NCI-H2196 treated with DMSO at 0.1 percent for 48 hours (cell line): ENCODE measurements at regions not wholly inside any gene's neighbourhood (a gene's known extent, or its start where the extent isn't known, plus 50 kb on each side); places are given as distances from the start of the nearest gene placed in this dataset.

ENCODE experiments used
- DNase-seq: peaks from one replicate; lab custom pipeline; 2025; ENCODE audit not compliant: unreplicated experiment; lab: John Stamatoyannopoulos, UW

DNA sequence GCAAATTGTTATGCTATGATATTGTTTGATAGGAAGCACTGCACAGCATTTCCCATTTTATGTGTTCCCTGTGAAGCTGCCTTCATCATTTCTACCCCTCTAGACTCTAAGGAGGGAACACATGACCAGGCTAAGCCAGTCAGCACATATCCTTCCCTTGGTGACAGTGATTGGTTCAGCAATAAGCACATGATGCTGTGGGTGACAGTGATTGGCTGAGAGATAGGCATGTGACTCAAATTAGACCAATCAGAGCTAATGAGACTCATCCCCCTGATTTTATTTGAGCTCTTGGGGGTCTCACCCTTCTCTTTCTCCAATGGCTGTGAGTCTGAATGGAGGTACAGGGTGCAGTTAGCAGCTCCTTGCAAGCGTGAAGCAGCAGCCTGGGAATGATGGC lies 195.2 kb downstream of the NUAK1 start:
- no peak for DNase-seq

GRCh38 chr12:105944628-105945027 lies 194.1 kb downstream of the NUAK1 start:
- DNase-seq, result no peak

DNA sequence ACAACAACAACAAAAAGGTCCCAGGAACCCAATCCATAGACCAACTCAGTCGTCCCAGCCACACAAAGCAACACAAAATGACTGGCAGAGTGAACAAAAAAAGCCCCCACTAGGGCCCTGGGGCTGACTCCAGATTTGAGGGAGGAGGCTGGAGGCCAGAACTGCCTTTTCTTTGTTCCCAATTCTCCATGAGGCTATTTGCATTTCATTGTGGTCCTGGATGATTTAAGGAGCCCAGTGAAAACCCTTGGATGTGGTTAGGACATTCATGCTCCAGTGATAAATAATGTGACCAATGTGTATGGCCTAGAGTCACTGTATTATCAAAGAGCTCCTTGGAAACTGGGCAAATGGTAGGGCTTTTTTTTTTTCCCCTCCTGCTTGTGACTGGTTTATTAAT lies 192.9 kb downstream of the NUAK1 start:
- DNase-seq, result no peak

DNA sequence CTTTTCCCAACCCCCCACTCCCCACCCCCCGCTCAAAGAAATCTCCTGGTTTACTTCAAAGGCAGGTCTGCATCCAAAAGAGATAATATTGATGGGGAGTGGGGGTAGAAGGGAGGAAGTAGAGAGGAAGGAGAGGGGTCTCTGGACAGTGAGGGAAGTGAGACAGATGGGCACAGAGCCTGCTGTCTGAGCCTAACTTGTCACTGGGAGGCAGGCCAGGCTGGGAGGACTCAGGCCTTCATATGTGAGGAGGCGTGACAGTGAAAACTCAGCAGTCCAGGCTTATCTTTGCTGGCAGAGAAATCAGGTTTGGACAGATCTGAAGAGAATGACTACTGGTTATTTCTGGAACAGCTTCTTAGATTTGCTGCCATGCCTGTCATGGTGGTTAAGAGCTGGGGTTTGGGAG lies 192.3 kb downstream of the NUAK1 start:
- no peak for DNase-seq

GRCh38 chr12:105947906-105948305 lies 190.8 kb downstream of the NUAK1 start:
- no peak for DNase-seq

GRCh38 chr12:105948331-105948730 lies 190.4 kb downstream of the NUAK1 start:
- DNase-seq, result peak; percentile 20

DNA sequence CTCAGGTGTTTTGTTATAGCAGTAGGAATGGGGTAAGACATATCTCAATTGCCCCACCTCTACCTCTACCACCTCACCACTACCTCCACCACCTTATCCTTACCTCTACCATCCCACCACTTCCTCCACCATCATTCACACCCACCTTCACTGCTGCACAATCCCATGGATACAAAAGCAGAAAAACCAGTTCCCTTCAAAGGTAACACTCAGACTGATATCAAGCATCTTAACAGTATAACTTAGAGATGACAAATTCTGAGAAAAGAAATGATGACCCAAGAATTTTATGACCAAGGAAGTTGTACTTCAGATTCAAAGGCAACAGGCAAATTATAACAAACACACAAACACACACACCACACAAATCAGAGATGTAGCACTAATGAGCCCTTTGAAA lies 189.4 kb downstream of the NUAK1 start:
- no peak for DNase-seq

DNA sequence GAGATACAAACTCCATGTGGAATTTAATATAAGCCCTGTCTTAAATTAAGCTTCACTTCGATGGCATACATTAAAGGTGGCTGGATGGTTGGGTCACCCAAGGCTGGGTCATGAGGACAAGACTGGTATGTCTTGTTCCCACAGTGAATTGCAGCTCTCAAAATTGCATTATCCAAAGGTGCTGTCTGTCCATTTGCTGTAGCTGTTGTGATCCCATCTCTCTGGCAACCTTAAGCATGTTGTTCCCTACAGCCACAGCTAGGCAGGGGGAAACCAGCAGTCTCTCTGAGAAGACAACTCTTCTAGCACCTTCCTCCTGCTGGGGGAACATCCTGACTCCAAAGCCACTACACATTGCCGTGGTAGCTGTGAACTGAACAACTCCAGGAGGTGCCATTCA lies 187.0 kb downstream of the NUAK1 start:
- DNase-seq, result no peak

DNA sequence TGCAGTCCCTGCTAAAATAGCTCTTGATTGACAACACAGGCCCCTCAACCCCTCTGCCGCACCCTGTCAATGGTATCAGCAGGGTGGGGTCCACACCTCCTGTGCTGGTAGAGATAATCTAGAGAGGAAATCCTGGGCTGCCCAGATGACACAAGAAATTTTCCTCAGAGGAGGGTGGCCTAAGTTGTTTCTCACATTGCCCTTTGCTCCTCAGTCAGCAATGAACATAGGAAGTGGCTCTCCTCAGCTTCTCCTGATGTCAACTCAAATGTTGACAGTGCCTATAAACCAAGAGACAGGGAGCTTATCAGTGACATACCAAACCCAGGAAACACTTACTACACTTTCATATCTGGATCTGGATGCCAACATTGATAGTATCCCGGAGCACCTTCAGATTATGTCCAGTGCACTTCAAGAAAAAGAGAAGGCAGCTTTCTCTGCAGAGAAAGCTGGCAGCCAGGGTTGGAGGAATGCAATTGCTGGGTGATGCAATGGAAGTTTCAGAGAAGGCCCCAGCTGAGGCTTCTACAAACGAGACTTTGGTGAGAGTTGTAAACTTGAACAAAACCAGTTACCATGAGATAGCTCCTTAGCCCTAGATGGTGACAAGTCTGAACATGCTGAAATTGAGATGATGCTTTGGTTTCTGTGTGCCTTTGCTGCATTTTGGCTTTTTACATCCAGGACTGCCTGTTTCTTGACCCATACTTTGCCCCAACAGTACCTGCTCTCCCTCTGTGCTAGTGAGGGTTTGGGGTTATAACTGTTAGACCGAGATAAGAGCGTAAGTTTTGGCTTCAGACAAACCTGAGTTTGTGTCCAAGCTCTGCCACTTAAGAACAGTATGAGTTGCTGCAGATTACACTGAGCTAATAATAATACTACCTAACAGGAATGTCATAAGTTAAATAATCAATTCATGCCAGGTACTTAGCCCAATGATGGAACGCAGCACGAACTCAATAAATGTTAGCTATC lies 183.5 kb downstream of the NUAK1 start:
- DNase-seq, result no peak

GRCh38 chr12:105955976-105956375 lies 182.8 kb downstream of the NUAK1 start:
- no peak for DNase-seq

DNA sequence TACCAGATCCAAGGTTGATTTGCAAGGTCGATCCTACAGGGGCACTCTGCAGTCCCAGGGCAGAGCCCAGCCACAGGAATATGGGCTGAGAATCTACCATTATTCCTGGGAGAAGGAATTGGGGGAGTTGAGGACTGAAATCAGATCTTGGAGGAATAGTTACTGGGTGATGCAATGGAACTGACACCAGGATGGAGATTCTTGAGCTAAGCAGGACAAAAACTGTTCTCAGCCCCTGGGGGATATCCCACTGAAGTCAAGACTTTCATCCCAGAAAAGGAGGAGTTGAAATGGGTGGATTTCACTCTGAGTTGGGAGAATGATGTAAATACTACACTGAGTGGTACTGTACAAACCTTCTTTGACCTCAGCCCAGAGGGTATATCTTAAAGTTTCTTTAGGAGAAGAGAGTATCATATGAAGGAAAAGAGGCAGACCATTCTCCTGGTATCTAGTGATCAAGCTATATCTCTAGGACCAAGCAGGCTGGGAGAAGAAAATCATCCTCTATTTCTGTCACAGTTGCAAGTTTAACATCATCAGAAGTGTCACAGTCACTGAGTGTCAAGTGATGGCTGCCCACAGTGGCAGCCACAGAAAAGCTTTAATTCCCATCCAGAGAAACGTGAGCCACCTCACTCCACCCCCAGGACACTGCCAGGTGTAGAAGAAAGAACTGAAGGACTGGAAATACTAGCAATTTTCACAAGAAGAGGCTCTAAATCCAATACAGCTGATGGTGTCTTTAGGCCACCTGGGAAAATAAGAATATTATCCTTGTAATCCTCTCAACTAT lies 181.9 kb downstream of the NUAK1 start:
- no peak for DNase-seq

- peak; percentile 38 for DNase-seq
Measured at GRCh38 chr12:105960319-105961083, 178.3 kb downstream of the NUAK1 start.

GRCh38 chr12:105961821-105962671 lies 176.7 kb downstream of the NUAK1 start:
- no peak for DNase-seq

DNA sequence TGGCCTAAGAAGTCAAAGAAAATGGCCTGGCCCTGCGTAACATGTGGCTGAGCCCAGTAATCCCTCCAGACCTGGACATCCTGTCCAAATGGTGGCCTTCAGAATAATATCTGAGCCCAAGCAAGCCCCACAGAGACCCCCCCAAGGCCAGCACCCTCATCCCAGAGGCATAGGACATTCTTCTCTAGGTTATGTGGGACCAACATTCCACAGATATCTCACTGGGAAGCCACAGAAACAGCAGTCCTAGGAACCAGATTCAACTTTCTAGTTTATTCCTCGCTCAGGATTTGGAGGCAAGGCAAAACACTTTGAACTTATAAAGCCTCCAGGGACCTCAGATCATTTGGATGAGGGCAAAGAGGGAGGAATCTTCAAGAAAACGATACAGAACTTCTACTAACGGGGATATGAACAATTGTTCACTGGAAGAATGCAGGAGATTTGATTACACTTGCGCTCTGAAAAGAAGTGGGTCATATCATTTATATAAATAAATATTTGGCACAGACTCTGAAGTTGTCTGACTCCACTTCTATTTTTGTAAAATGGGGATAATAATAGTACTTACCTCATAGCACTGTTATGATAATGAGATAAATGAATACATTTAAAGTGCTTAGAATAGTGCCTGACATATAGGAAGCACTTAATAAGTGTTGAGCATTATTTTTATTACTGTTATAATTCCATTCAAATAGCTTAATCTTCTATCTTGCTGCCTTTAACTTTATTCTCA lies 171.5 kb downstream of the NUAK1 start:
- DNase-seq, result no peak

DNA sequence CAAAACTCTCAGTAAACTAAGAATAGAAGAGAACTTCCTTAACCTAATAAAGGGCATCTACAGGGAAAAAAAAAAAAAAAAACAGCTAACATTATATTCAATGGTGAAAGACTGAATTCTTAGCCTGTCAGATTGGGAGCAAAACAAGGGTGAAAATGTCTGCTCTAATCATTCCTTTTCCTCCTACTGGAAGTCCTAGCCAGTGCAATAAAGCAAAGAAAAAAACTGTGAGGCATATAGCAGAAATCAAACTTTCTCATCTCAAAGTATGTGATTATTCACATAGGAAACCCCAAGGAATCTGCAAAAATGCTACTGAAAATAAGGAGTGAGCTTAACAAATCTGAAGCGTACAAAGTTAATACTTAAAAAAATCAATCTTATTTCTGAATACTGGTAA lies 170.7 kb downstream of the NUAK1 start:
- DNase-seq, result no peak

- no peak for DNase-seq
Measured at GRCh38 chr12:105970885-105971284, 167.9 kb downstream of the NUAK1 start.

DNA sequence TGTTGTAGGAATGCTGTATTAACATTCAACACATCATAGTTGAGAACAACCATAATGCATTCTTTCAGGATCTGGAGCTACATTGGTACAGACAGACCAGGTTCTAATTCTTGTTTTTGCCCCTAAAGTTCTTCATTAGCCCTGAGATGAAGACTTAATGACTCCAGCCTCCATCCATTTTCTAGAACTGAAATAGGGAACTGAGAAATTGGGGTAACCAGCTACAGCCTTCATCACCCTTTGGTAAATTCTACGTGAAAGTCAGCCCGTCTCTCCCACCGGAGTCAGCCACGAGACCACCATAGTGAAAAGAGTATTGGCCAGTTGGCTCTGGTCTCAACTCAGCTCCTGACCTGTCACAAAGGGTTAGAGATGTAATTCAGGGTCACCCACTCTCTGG lies 164.0 kb downstream of the NUAK1 start:
- DNase-seq, result no peak

DNA sequence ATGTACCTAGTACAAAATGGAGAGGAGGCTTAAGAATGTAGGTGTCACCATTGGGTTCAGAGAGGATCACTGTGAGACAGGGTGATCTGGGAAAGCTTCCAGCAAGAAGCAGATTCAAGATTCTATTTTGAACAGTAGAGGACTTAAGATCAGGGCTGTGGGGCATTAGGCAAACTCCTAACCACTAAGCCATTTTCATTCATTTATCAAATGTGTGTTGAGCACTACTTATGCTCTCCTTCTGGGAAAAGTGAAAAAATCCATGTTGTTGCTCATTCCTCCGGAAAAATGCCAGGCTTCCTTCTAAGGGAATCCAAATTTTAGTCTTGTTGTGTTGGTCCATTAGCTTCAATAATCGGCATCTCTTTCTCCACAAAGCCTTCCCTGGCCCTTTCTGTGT lies 163.4 kb downstream of the NUAK1 start:
- DNase-seq, result no peak

DNA sequence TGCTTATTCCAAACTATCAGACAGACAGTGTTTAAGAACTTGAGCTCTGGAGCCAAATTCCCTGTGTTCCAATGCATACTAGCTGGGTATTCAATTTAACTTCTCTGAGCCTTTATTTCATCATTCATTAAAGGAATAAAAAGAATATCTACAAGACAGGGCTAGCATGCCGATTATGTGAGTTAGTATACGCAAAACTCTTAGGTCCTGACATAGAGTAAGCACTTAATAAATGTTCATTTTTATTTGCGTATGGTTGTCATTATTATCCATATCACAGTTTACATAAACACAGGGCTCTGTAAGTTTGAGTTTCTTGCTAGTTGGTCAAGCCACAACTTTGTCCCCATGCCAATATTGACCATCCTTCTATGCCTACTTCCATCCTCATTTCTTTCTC lies 161.5 kb downstream of the NUAK1 start:
- DNase-seq, result no peak

DNA sequence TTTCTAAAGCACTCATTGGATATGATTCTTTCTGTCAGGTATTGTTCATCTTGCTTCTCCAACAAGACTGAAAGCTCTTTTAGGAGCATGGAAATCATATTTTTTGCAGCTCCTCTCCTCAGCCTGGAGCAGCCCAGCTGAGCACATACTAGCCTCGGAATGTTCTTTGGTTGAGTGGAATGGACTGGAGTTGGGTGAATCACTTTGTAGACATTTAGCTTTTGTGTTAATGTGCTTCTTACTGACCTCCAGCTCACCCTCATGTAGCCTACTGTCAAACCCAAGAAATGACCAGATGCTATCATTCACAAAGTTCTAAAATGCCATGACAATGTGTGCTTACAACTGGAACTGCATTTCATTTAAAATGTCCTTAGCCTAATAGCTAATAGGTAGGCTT lies 161.1 kb downstream of the NUAK1 start:
- no peak for DNase-seq
